HG03097 (cell line): ENCODE measurements at regions not wholly inside any gene's neighbourhood (a gene's known extent, or its start where the extent isn't known, plus 50 kb on each side); places are given as distances from the start of the nearest gene placed in this dataset.

ENCODE experiments used
- ATAC-seq: cut with Tn5 transposase; IDR thresholded peaks from one replicate; pipeline ENCODE4 v1.9.1; 2021; ENCODE audit not compliant: unreplicated experiment, low FRiP score

DNA sequence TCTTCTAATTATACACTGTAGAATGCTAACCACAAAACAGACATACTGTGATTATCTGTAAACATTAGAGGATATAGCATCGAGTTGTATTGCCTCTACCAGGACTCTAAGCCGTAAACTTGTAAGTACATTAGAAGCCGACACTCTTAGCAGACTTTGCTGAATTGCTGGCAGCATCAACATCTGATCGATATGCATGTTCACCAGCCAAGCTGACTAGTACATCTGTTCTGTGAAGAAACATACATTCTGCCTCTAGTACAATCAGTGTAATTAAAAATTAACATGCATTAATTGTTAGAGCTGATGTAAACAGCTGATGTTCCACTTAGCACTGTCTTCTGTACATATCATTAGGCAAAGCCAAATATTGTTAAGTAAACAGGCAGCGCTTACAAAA lies 502.2 kb downstream of the NR4A2 start:
- no peak for ATAC-seq

- no peak for ATAC-seq
Observed at GRCh38 chr2:155825876-155826275, 506.6 kb downstream of the NR4A2 start.

GRCh38 chr2:155815851-155816250 lies 516.7 kb downstream of the NR4A2 start:
- ATAC-seq, result peak; percentile 74

GRCh38 chr2:155815275-155815674 lies 517.2 kb downstream of the NR4A2 start:
- ATAC-seq, result no peak

DNA sequence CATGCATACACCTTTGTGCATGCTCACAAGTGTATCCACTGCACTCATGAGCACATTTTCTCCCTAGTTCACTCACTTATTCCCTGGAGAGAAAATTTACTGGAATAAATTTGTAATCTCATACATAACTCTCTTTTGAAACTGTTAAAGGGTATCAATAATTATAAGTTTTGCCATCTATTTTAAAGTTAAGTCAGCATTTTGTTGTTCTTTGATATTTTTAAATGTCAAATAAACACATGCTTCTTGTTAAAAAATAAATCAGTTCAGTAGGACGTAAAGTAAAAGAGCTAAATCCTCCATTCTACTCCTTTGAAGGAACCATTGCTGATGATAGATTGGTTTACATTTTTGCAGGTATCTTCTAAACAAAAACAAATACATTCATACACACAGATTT lies 522.1 kb downstream of the NR4A2 start:
- no peak for ATAC-seq

- ATAC-seq, result no peak
Observed at GRCh38 chr2:155802888-155803287, 529.6 kb downstream of the NR4A2 start.

GRCh38 chr2:155792666-155793065 lies 539.9 kb downstream of the NR4A2 start:
- no peak for ATAC-seq

DNA sequence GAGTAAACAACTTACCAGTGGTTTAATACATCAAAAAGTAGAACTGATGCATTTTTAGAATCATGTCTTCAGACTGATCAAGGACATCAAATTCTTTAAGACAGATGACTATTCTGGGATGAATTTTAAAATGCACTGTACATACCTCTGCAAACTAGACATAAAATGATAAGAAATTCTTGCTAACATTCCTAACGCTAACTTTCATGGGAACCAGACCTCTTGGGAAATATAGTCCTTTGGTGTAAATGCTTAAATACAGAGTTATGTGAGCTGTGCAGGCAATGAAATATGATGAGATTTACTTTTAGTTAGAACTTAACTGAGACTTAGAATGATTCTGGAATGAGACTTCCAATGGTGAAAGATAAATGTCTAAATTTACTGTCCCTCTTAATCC lies 562.0 kb downstream of the NR4A2 start:
- ATAC-seq, result no peak

- ATAC-seq, result no peak
Observed at GRCh38 chr2:155766342-155767115, 566.0 kb downstream of the NR4A2 start.

DNA sequence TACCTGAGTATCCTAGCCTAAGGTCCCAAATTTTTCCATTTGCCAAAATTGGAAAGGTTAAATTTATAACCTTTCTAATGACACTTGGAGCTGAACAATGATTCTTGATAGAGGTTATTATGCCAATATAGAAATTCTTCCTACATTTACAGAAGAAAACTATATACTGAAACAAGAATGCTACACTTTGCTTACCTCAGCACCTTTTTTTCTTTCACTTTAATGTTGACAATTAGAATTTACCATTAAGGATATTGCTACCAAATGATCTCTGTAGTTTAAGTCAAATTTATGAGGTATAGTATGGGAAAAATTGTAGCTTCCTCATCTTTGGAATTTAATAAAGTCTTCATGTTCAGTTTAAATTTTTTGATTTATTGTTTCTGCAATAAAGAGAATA lies 577.0 kb downstream of the NR4A2 start:
- ATAC-seq, result no peak

DNA sequence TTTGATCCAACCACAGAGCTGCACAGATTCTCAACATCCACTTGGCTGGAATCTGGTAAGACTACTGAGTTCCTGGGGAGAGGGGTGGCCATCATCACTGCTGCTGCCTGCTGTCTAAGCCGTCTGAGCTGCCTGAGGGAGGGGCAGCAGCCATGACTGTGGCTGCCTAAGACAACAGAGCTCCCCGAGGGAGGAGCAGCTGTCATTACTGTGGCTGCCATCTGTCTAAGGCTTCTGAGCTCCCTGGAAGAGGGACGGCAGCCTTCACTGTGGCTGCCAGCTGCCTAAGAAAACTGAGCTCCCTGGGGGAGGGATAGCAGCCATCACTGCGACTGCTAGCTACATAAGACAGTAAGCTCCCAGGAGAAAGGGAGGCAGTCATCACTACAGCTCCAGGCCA lies 584.4 kb downstream of the NR4A2 start:
- ATAC-seq, result no peak

DNA sequence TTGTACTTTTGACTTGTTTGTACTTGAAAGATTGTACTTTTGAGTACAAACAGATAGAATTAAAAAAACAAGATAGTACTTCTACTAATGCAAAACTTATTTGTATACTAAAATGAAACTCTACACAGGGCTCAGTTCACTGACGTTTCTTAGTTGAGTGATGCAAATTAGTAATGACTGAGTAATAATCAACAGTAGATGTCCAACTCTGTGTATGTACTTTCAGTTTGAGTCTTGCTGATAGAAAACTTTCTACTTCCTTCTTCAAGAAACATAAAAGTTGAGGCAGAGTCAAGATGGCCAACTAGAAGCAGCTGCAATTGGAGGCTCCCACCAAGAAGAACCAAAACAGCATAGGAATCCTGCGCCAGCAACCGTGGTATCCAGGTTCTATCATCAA lies 585.0 kb downstream of the NR4A2 start:
- ATAC-seq, result no peak

GRCh38 chr2:155733091-155733853 lies 599.2 kb downstream of the NR4A2 start:
- no peak for ATAC-seq

DNA sequence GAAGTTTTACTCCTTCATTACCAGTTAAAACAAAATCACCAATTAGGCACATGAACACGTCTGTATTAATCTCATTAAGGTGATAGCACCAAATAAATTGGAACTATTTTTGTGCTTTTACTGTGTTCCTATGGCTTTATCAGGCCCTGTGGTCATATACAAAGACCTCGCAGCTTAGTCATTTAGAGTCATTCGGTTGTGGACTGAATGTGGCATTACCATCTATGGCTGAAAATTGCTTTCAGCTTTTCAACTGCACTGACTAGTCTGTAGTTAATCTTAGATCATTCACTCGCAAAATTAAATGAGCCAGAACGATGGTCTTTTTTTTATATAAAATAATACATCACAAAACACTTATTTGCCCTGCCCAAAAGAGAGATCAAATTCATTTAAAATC lies 601.7 kb downstream of the NR4A2 start:
- ATAC-seq, result no peak

GRCh38 chr2:155727187-155727895 lies 605.2 kb downstream of the NR4A2 start:
- no peak for ATAC-seq

- no peak for ATAC-seq
Observed at GRCh38 chr2:155722290-155722689, 610.2 kb downstream of the NR4A2 start.

- no peak for ATAC-seq
Observed at GRCh38 chr2:155715705-155716104, 616.8 kb downstream of the NR4A2 start.

DNA sequence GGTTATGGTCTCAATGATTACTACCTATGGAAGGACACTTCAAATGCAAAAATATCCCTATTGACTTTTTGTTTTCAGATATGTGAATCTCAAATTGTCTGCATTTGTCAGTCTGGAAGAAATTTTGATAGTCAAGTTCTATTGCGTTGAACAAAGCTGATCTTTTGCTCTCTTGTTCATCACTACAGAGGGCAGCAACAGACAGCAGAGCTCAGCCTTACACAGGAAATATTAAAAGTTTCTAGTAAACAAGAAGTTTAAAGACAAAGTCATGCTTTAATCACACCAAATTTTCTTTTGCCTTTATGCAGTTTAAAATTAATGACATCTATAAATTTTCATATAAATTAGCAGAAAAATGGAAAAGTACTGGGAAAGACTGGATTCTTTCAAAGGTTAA lies 617.5 kb downstream of the NR4A2 start:
- ATAC-seq, result no peak

- ATAC-seq, result no peak
Observed at GRCh38 chr2:155708071-155708470, 624.5 kb downstream of the NR4A2 start.

DNA sequence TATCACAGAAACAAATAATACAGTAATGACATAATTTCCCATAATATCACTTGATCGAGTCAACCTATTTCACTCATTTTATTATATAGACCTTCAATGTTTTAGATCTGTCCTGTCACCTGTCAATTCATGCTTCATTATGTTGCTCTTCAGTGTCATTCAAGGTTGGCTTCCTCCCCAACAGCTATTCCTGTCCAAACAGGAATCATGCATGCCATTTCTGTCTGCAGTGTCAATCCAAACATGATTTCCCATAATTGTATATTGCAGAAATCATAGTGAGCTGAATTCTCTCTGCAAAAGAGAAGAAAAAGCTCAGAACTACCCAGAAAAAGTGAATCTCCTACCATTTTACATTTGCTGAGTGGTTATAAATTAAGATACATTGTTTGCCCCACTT lies 628.6 kb downstream of the NR4A2 start:
- ATAC-seq, result no peak

- ATAC-seq, result no peak
Observed at GRCh38 chr2:155703048-155703447, 629.5 kb downstream of the NR4A2 start.
